Ovary (tissue), 7 donors: ENCODE measurements at regions not wholly inside any gene's neighbourhood (a gene's known extent, or its start where the extent isn't known, plus 50 kb on each side); places are given as distances from the start of the nearest gene placed in this dataset.

Experiments
- DNase-seq, 5 donors: peaks; one replicate each; pipeline ENCODE4 v3.0.0-alpha.2; 2019 to 2020
- H3K27ac ChIP-seq, 2 donors: fragments of 200-600 bp; one replicate each; pipeline versions ENCODE4 v1.5.1 to v1.8.0; 2019 to 2022
- H3K27me3 ChIP-seq: fragments of 200-600 bp; one replicate; pipeline ENCODE4 v1.8.0; 2022
- H3K36me3 ChIP-seq: fragments of 200-600 bp; sonication (generic); one replicate; pipeline ENCODE4 v1.5.1; 2019
- H3K4me1 ChIP-seq: one replicate; pipeline ENCODE4 v1.8.1; 2013; ENCODE audit warnings: mild to moderate bottlenecking, moderate library complexity; ENCODE audit not compliant: insufficient read depth
- H3K4me3 ChIP-seq: fragments of 200-600 bp; sonication (generic); one replicate; pipeline ENCODE4 v1.5.1; 2017
- H3K9me3 ChIP-seq, 2 donors: fragments of 200-600 bp in 1 of 2; sonication (generic) in 1 of 2; one replicate each; pipeline versions ENCODE4 v1.5.1 to v1.8.1; 2013 to 2019; ENCODE audit warnings: mild to moderate bottlenecking in 1 of 2, moderate library complexity in 1 of 2
- EP300 ChIP-seq: sonication (generic); formaldehyde crosslinking; IDR thresholded peaks from one replicate; pipeline ENCODE4 v1.6.1; 2017; ENCODE audit warnings: antibody characterized with exemption
- POLR2A ChIP-seq: fragments of 450-650 bp; IDR thresholded peaks from one replicate; pipeline ENCODE4 v1.6.1; 2017; ENCODE audit warnings: antibody characterized with exemption, mild to moderate bottlenecking, moderate library complexity
- WGBS, 3 donors: extraction: QIAGEN DNeasy Blood & Tissue Kit in 1 of 3; methylation state at CpG; one replicate each; pipeline versions ENCODE4 v1.1.5 to v1.1.7; 2013 to 2017; 5-methylcytosine and 5-hydroxymethylcytosine counted together
- intact Hi-C, 4 donors: fragments of 100-400 bp; cut with DNase I; formaldehyde crosslinking; loops; one replicate each; pipeline versions ENCODE4 v1.11.0 to v1.15.1; 2022 to 2023
- TF ChIP-seq, protein P1 (sequence below), 3 donors: fragments of 450-650 bp in 2 of 3; fragments of 200-600 bp in 1 of 3; IDR thresholded peaks; one replicate each; pipeline versions ENCODE4 v1.5.1 to v1.8.0; 2016 to 2022; ENCODE audit warnings: antibody characterized with exemption in 3 of 3, mild to moderate bottlenecking in 1 of 3
- donor health status: DM: no; HTN: no; CAD: no; lungs with moderate emphysema.
- donor health status: DM: no; HTN: no; CAD: no.
- donor health status: Bipolar disorder and iron deficiency.
- donor health status: DM: no; HTN: no; CAD: no.
- donor health status: DM: yes; HTN: yes; CAD: no.

DNA sequence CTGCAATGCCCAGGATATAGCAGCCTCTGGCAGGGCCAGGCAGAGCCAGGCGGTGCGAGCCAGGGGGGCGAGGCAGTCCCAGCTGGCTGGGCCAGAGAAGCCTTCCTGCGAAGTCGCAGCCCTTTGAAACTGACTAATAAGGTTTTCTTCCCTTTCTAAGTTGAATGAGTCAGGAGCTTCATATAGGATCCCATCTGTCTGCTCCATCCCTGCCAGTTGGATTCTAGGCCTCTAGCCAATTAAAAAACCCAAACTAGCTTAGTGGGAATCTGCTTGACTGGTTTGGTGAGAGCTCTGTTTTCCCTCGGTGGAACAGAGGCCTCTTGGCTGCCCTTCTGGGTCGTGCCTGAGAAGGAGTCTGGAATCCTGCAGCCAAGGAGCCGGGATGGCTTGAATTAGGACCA lies 70.1 kb upstream of the RAPGEF1 start:
- intact Hi-C loops = no loop called here

DNA sequence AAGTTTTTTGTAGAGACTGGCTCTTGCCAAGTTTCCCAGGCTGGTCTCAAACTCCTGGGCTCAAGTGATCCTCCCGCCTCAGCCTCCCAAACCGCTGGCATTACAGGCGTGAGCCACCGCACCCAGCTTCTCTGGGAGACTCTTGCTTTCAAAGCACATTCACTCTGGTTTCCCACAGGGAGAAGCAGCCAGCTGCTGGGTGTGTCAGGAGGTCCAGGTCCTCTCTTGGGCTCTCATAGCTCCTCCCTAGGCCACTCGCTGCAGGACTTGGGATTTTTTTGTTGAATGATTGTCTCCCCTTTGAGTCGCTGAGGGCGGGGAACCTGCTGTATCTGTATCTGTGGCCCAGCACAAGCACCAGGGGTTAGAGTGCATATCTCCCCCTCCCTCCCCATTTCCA lies 68.4 kb upstream of the RAPGEF1 start:
- H3K27ac ChIP-seq = no peak overlapping the region
- WGBS, 3 donors = 81 to 89% (median 81%) methylated on average over 7 of the region's 7 CpGs
- intact Hi-C loops = no loop called here
- H3K9me3 ChIP-seq = no peaks in the 10 kb centered on the region
- TF ChIP-seq, protein P1, sequence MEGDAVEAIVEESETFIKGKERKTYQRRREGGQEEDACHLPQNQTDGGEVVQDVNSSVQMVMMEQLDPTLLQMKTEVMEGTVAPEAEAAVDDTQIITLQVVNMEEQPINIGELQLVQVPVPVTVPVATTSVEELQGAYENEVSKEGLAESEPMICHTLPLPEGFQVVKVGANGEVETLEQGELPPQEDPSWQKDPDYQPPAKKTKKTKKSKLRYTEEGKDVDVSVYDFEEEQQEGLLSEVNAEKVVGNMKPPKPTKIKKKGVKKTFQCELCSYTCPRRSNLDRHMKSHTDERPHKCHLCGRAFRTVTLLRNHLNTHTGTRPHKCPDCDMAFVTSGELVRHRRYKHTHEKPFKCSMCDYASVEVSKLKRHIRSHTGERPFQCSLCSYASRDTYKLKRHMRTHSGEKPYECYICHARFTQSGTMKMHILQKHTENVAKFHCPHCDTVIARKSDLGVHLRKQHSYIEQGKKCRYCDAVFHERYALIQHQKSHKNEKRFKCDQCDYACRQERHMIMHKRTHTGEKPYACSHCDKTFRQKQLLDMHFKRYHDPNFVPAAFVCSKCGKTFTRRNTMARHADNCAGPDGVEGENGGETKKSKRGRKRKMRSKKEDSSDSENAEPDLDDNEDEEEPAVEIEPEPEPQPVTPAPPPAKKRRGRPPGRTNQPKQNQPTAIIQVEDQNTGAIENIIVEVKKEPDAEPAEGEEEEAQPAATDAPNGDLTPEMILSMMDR (IDR thresholded peaks at IDR 0.05) = no peak
- TF ChIP-seq EP300 = no peak
- no peak for TF ChIP-seq POLR2A
- no peak overlapping the region for H3K4me3 ChIP-seq
- H3K27me3 ChIP-seq = no peaks in the 10 kb centered on the region
- no peaks in the 10 kb centered on the region for H3K36me3 ChIP-seq
- DNase-seq = no peak
- no peaks in the 10 kb centered on the region for H3K4me1 ChIP-seq

More for the DNA sequence above, 70.1 kb upstream of the RAPGEF1 start:
- Histone ChIP-seq H3K4me1 (no peaks in the 10 kb centered on the region), H3K27me3 (no peaks in the 10 kb centered on the region), H3K9me3 (no peaks in the 10 kb centered on the region), H3K27ac (no peak overlapping the region), H3K4me3 (no peak overlapping the region), H3K36me3 (no peaks in the 10 kb centered on the region)
- TF ChIP-seq EP300 (no peak), POLR2A (no peak)
- TF ChIP-seq, protein P1 (IDR thresholded peaks at IDR 0.05) = no peak
- no peak for DNase-seq
- 26 to 33% (median 32%) methylated on average over 8 of the region's 8 CpGs for WGBS, 3 donors

DNA sequence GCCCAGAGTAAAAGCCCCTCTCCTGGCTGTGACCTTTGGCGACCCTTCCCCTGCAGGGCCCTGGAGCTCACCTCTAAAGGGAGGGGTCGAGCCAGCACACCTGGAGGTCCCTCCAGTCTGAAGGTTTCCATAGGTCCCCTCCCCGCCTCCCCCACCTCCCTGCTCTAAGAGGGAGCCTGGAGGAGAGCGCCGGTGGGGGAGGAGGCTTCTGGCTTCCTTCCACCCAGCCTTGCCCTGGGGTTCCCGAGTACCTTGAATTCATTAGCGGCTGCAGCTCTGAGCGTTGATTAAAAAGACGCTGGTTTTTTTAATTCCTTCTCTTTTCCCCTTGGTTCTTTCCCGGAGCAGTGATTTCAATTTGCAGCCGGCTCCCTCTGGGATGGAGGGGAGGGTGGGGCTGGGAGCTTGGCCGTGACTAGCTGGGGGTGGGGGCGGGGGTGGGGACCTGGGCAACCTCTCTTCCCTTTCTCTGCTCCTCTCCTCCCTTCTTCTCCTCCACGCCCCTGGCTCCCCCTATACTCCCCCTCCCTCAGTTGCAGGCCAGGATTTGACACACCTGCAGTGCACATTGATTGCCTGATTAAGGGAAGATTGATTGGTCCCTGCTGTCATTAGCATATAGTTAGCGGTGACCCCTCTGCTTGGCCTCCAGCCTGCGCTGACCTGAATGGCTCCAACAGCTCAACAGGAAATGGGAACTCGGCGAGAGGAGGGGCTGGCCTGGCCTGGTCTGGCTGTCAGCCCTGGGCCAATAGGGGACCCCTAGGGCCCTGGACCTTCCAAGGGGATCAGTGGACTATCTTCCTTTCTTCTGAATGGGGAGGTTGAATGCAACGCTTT lies 67.5 kb upstream of the RAPGEF1 start:
- no peak overlapping the region for H3K4me3 ChIP-seq
- intact Hi-C loops = no loop called here
- no peak for TF ChIP-seq POLR2A
- no peaks in the 10 kb centered on the region for H3K36me3 ChIP-seq
- DNase-seq = no peak
- 4 to 5% (median 5%) methylated on average over 19 of the region's 19 CpGs for WGBS, 3 donors
- no peaks in the 10 kb centered on the region for H3K27me3 ChIP-seq
- no peaks in the 10 kb centered on the region for H3K4me1 ChIP-seq
- H3K27ac ChIP-seq = no peak overlapping the region
- no peaks in the 10 kb centered on the region for H3K9me3 ChIP-seq

DNA sequence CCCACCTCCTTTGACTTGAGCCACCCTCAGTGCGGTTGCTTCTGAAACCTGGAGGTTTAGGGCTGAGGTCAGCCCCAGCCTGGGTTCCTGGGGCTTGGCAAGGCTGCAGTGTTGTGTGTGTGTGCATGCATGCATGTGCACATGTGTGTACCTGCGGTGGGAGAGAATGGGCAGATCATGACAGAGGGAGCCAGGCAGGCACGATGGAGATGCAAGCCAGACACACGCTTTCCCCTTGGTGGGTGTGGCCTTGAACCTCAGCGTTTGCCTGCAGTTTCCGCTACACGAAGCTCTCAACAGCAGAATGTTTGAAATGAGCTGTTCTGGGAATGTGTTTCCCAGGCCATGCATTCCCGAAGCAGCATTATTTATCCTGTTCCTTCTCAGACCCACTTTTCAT lies 65.9 kb upstream of the RAPGEF1 start:
- no peaks in the 10 kb centered on the region for H3K27me3 ChIP-seq
- DNase-seq = no peak
- WGBS, 3 donors = 38 to 59% (median 39%) methylated on average over 8 of the region's 8 CpGs
- H3K4me1 ChIP-seq = no peaks in the 10 kb centered on the region
- no peak overlapping the region for H3K27ac ChIP-seq
- TF ChIP-seq EP300 (no peak), POLR2A (no peak)
- TF ChIP-seq, protein P1 (IDR thresholded peaks at IDR 0.05) = no peak
- no peaks in the 10 kb centered on the region for H3K9me3 ChIP-seq
- H3K36me3 ChIP-seq = no peaks in the 10 kb centered on the region
- H3K4me3 ChIP-seq = no peak overlapping the region
- intact Hi-C loops = no loop called here

DNA sequence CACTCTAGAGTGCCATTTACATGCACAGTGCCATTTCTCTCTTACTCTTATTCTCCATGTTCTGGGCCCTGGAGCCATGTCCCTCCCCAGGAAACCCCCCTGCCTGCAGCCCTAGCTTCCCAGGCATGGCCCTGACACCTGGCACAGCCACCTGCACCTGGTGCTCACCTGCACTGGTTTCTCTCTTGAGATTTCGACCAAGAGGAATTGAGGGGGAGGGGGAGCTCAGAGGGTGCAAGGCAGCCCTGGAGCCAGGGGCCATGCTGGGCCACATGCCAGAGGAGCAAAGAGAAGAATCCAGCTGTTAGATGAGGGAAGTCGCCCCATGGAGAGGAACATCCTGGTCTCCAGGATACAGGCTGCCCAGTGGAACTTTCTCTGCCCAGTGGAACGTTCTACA lies 65.0 kb upstream of the RAPGEF1 start:
- H3K27me3 ChIP-seq = no peaks in the 10 kb centered on the region
- 37 to 56% (median 46%) methylated on average over 3 of the region's 3 CpGs for WGBS, 3 donors
- DNase-seq = no peak

More for the DNA sequence above, 65.0 kb upstream of the RAPGEF1 start:
- H3K36me3 ChIP-seq = no peaks in the 10 kb centered on the region
- TF ChIP-seq EP300 (no peak), POLR2A (no peak)
- TF ChIP-seq, protein P1 (IDR thresholded peaks at IDR 0.05) = no peak
- H3K27ac ChIP-seq = no peak overlapping the region
- H3K4me1 ChIP-seq = no peaks in the 10 kb centered on the region
- intact Hi-C loops = no loop called here
- H3K9me3 ChIP-seq = no peaks in the 10 kb centered on the region
- no peak overlapping the region for H3K4me3 ChIP-seq
